GM12878 (cell line): ENCODE measurements at regions not wholly inside any gene's neighbourhood (a gene's known extent, or its start where the extent isn't known, plus 50 kb on each side); places are given as distances from the start of the nearest gene placed in this dataset.

Source experiments
- ATAC-seq: fragments of 200-7000 bp; cut with Tn5 transposase; 3 replicates; pipeline ENCODE4 v1.9.1; 2020; ENCODE audit warnings: mild to moderate bottlenecking, moderate library complexity
- BruUV-seq: library from RNA; stranded (reverse); fragments of 400-500 nt; replicated peaks from 2 replicates; lab custom pipeline; 2021; lab: Mats Ljungman, UMichigan
- CTCF ChIA-PET: fragments of 300-600 bp; sonication (Branson Sonifier 250); formaldehyde crosslinking; extraction: SDS; loops from one replicate; lab custom pipeline; 2021; ENCODE audit warnings: inconsistent platforms; lab: Yijun Ruan, JAX
- POLR2A ChIA-PET: fragments of 350-600 bp; formaldehyde crosslinking; extraction: SDS; loops from one replicate; lab custom pipeline; 2021; ENCODE audit warnings: inconsistent platforms; lab: Charles Lee
- RAD21 ChIA-PET: fragments of 300-600 bp; sonication (Branson Sonifier 250); formaldehyde crosslinking; loops from one replicate; lab custom pipeline; 2023; ENCODE audit warnings: antibody characterized with exemption; ENCODE audit not compliant: unreplicated experiment; lab: Charles Lee
- SMC1A ChIA-PET: fragments of 300-600 bp; sonication (Branson Sonifier 250); formaldehyde crosslinking; loops from one replicate; lab custom pipeline; 2023; ENCODE audit not compliant: unreplicated experiment, uncharacterized antibody; lab: Charles Lee
- DNase-seq: peaks from one replicate; pipeline ENCODE4 v3.0.0-alpha.2; 2011; ENCODE audit warnings: low read depth, low spot score
- FAIRE-seq: peaks from 3 replicates; lab custom pipeline; 2011; peaks lifted over from hg19 to GRCh38; lab: Jason Lieb, UNC
- H2AFZ ChIP-seq: 2 replicates; pipeline ENCODE4 v1.6.0; 2011; ENCODE audit warnings: low read depth, low read length, control low read depth; ENCODE audit not compliant: control insufficient read depth
- H3K27ac ChIP-seq: 2 replicates; pipeline ENCODE4 v1.5.1; 2011; ENCODE audit warnings: control low read depth; ENCODE audit not compliant: control insufficient read depth, insufficient read depth
- H3K27me3 ChIP-seq, 2 experiments: replicated peaks in 1 of 2; 2 replicates each; pipeline versions ENCODE4 v1.6.0 to v1.6.1; 2011; ENCODE audit warnings: low read length in 1 of 2; ENCODE audit not compliant: control insufficient read depth in 2 of 2, insufficient read depth in 2 of 2
- H3K36me3 ChIP-seq, 2 experiments: 2 replicates each; pipeline ENCODE4 v1.5.1; 2011; ENCODE audit warnings: low read length in 1 of 2; ENCODE audit not compliant: control insufficient read depth in 2 of 2, insufficient read depth in 2 of 2
- H3K4me1 ChIP-seq: 2 replicates; pipeline ENCODE4 v1.6.1; 2011; ENCODE audit warnings: mild to moderate bottlenecking, low read length, moderate library complexity, mixed read lengths; ENCODE audit not compliant: control insufficient read depth, insufficient read depth
- H3K4me2 ChIP-seq: 2 replicates; pipeline ENCODE4 v1.6.0; 2011; ENCODE audit warnings: control low read depth; ENCODE audit not compliant: control insufficient read depth, insufficient read depth
- H3K4me3 ChIP-seq: fragments of 200-600 bp; sonication (generic); 2 replicates; pipeline ENCODE4 v1.5.1; 2016
- H3K79me2 ChIP-seq: 2 replicates; pipeline ENCODE4 v1.6.0; 2011; ENCODE audit warnings: low read length; ENCODE audit not compliant: control insufficient read depth, insufficient read depth
- H3K9ac ChIP-seq: 2 replicates; pipeline ENCODE4 v1.8.0; 2011; ENCODE audit warnings: low read length, control low read depth, mixed read lengths; ENCODE audit not compliant: control insufficient read depth, insufficient read depth
- H3K9me3 ChIP-seq: replicated peaks from 3 replicates; pipeline ENCODE4 v1.5.1; 2011; ENCODE audit warnings: mild to moderate bottlenecking, low read length; ENCODE audit not compliant: control insufficient read depth, insufficient read depth
- H4K20me1 ChIP-seq: 2 replicates; pipeline ENCODE4 v1.6.0; 2011; ENCODE audit not compliant: control insufficient read depth, insufficient read depth
- CEBPZ ChIP-seq: fragments of 150-350 bp; IDR thresholded peaks from 2 replicates; pipeline ENCODE4 v1.6.1; 2016; ENCODE audit warnings: low read depth, low read length
- CUX1 ChIP-seq: IDR thresholded peaks from 2 replicates; pipeline ENCODE4 v1.6.1; 2012; ENCODE audit warnings: improper control_type of control experiment, low read depth, low read length; ENCODE audit not compliant: insufficient replicate concordance
- RELB ChIP-seq: fragments of 450-650 bp; IDR thresholded peaks from 2 replicates; pipeline ENCODE4 v1.6.1; 2017; ENCODE audit warnings: low read depth, mild to moderate bottlenecking, moderate library complexity
- ZBTB33 ChIP-seq: fragments of 450-650 bp; IDR thresholded peaks from 2 replicates; pipeline ENCODE4 v1.6.1; 2017; ENCODE audit warnings: mild to moderate bottlenecking
- ZNF592 ChIP-seq: fragments of 450-650 bp; IDR thresholded peaks from 2 replicates; pipeline ENCODE4 v1.6.1; 2017; ENCODE audit warnings: mild to moderate bottlenecking, moderate library complexity
- WGBS: methylation state at CpG from one replicate; pipeline ENCODE4 v1.1.6; 2016; ENCODE audit warnings: low lambda C conversion rate; ENCODE audit not compliant: insufficient replicate concordance, insufficient coverage; ENCODE audit errors: missing lambda C conversion rate; 5-methylcytosine and 5-hydroxymethylcytosine counted together
- in situ Hi-C: fragments of 300-500 bp; cut with MboI; formaldehyde crosslinking; loops from 9 replicates; pipeline ENCODE4 v1.14.3; 2018; ENCODE audit warnings: mixed read lengths
- intact Hi-C: fragments of 100-400 bp; cut with micrococcal nuclease; formaldehyde crosslinking; loops from one replicate; pipeline ENCODE4 v1.14.2; 2022; ENCODE audit not compliant: unreplicated experiment

- FAIRE-seq (no peak), DNase-seq (no peak), ATAC-seq (no peak)
- TF ChIP-seq CEBPZ = no peak
- TF ChIP-seq RELB = no peak
- TF ChIP-seq CUX1 = no peak
- no peak for TF ChIP-seq ZBTB33
- no peak for TF ChIP-seq ZNF592
- Histone ChIP-seq H3K4me3 (no peak overlapping the region), H4K20me1 (no peaks in the 10 kb centered on the region), H3K4me1 (no peaks in the 10 kb centered on the region), H3K27me3 (no peaks in the 10 kb centered on the region), H3K36me3 (no peaks in the 10 kb centered on the region), H3K4me2 (no peak overlapping the region), H3K9me3 (no peaks in the 10 kb centered on the region), H3K79me2 (no peaks in the 10 kb centered on the region), H3K9ac (no peak overlapping the region), H2AFZ (no peak overlapping the region), H3K27ac (no peak overlapping the region)
- ChIA-PET SMC1A (no interaction called here), RAD21 (no interaction called here), CTCF (no interaction called here), POLR2A (no interaction called here)
- WGBS = 0% methylated on average over 4 of the region's 4 CpGs
- intact Hi-C loops (no loop called here), in situ Hi-C loops (no loop called here)
- BruUV-seq = no TSS peak
These were observed 412.5 kb upstream of the ADAMTS5 start for GRCh38 chr21:27379354-27379753.
